ENCODE measurements at regions not wholly inside any gene's neighbourhood (a gene's known extent, or its start where the extent isn't known, plus 50 kb on each side); places are given as distances from the start of the nearest gene placed in this dataset.

GRCh38 chr18:68456985-68457384, 257.9 kb downstream of the TMX3 start:
- Mint-ChIP-seq H3K9me3 (ENCODE audit: low read depth, unreplicated experiment) (no peaks in the 10 kb centered on the region), H3K36me3 (ENCODE audit: insufficient read depth, unreplicated experiment) (no peaks in the 10 kb centered on the region), H3K27me3 (ENCODE audit: unreplicated experiment) (no peaks in the 10 kb centered on the region), H3K4me3 (ENCODE audit: low read depth, unreplicated experiment) (no peak overlapping the region), H3K27ac (ENCODE audit: unreplicated experiment) (no peak overlapping the region), H3K4me1 (ENCODE audit: low read depth, unreplicated experiment) (peaks cover 8% of the 10 kb centered on the region)
- CTCF ChIA-PET, result no interaction called here
- no peak for DNase-seq
- no TSS peak for BruUV-seq (replicated peaks)
- TF ChIP-seq CTCF (IDR thresholded peaks at IDR 0.05; ENCODE audit: unreplicated experiment), result no peak
- intact Hi-C loops (cut with micrococcal nuclease; ENCODE audit: unreplicated experiment), result no loop called here

GRCh38 chr18:68455229-68455603, 259.7 kb downstream of the TMX3 start:
- no peaks in the 10 kb centered on the region for H3K36me3 Mint-ChIP-seq (ENCODE audit: insufficient read depth, unreplicated experiment)
- H3K27me3 Mint-ChIP-seq (ENCODE audit: unreplicated experiment), result no peaks in the 10 kb centered on the region
- no peak for DNase-seq
- H3K4me3 Mint-ChIP-seq (ENCODE audit: low read depth, unreplicated experiment), result no peak overlapping the region
- CTCF ChIA-PET, result no interaction called here
- peaks cover 8% of the 10 kb centered on the region for H3K4me1 Mint-ChIP-seq (ENCODE audit: low read depth, unreplicated experiment)
- no TSS peak for BruUV-seq (replicated peaks)
- H3K27ac Mint-ChIP-seq (ENCODE audit: unreplicated experiment), result no peak overlapping the region
- no peaks in the 10 kb centered on the region for H3K9me3 Mint-ChIP-seq (ENCODE audit: low read depth, unreplicated experiment)
- no peak for TF ChIP-seq CTCF (IDR thresholded peaks at IDR 0.05; ENCODE audit: unreplicated experiment)
- intact Hi-C loops (cut with micrococcal nuclease; ENCODE audit: unreplicated experiment), result no loop called here

GRCh38 chr18:68454511-68455228, 260.2 kb downstream of the TMX3 start:
- no peak for TF ChIP-seq CTCF (IDR thresholded peaks at IDR 0.05; ENCODE audit: unreplicated experiment)
- intact Hi-C loops (cut with micrococcal nuclease; ENCODE audit: unreplicated experiment), result no loop called here
- CTCF ChIA-PET, result no interaction called here
- BruUV-seq (replicated peaks), result no TSS peak
- no peaks in the 10 kb centered on the region for H3K27me3 Mint-ChIP-seq (ENCODE audit: unreplicated experiment)
- peaks cover 8% of the 10 kb centered on the region for H3K4me1 Mint-ChIP-seq (ENCODE audit: low read depth, unreplicated experiment)
- H3K27ac Mint-ChIP-seq (ENCODE audit: unreplicated experiment), result no peak overlapping the region
- H3K9me3 Mint-ChIP-seq (ENCODE audit: low read depth, unreplicated experiment), result no peaks in the 10 kb centered on the region
- no peak overlapping the region for H3K4me3 Mint-ChIP-seq (ENCODE audit: low read depth, unreplicated experiment)
- DNase-seq, result no peak
- H3K36me3 Mint-ChIP-seq (ENCODE audit: insufficient read depth, unreplicated experiment), result no peaks in the 10 kb centered on the region

- CTCF ChIA-PET, result no interaction called here
- no peak overlapping the region for H3K4me3 Mint-ChIP-seq (ENCODE audit: low read depth, unreplicated experiment)
Observed at GRCh38 chr18:68449292-68449691, 265.6 kb downstream of the TMX3 start.

More at GRCh38 chr18:68449292-68449691, 265.6 kb downstream of the TMX3 start:
- Mint-ChIP-seq H3K4me1 (ENCODE audit: low read depth, unreplicated experiment) (no peaks in the 10 kb centered on the region), H3K9me3 (ENCODE audit: low read depth, unreplicated experiment) (peaks cover 7% of the 10 kb centered on the region), H3K27me3 (ENCODE audit: unreplicated experiment) (no peaks in the 10 kb centered on the region), H3K36me3 (ENCODE audit: insufficient read depth, unreplicated experiment) (no peaks in the 10 kb centered on the region), H3K27ac (ENCODE audit: unreplicated experiment) (no peak overlapping the region)
- intact Hi-C loops (cut with micrococcal nuclease; ENCODE audit: unreplicated experiment), result no loop called here
- no peak for DNase-seq
- TF ChIP-seq CTCF (IDR thresholded peaks at IDR 0.05; ENCODE audit: unreplicated experiment), result no peak
- no TSS peak for BruUV-seq (replicated peaks)
